GM23338 (cell line): ENCODE measurements at regions not wholly inside any gene's neighbourhood (a gene's known extent, or its start where the extent isn't known, plus 50 kb on each side); places are given as distances from the start of the nearest gene placed in this dataset.
"Not testable (repeated sequence)": the region's sequence is repeated elsewhere in the genome, so short reads cannot be mapped to it uniquely, and the experiment has no call there.

Experiments used
- ATAC-seq: fragments of 200-7000 bp; cut with Tn5 transposase; 3 replicates; pipeline ENCODE4 v1.9.1; 2020
- DNase-seq: peaks from one replicate; pipeline ENCODE4 v3.0.0-alpha.2; 2015; ENCODE audit warnings: low spot score
- H2AFZ ChIP-seq: fragments of 200-600 bp; sonication (generic); 2 replicates; pipeline ENCODE4 v1.8.0; 2016; ENCODE audit warnings: antibody characterized with exemption, mild to moderate bottlenecking, moderate library complexity
- H3F3A ChIP-seq: fragments of 200-600 bp; sonication (generic); replicated peaks from 2 replicates; pipeline ENCODE4 v1.8.0; 2017; ENCODE audit warnings: antibody characterized with exemption, mixed run types, low read depth
- H3K27ac ChIP-seq: fragments of 200-600 bp; sonication (generic); 2 replicates; pipeline ENCODE4 v1.6.1; 2016; ENCODE audit warnings: low read depth
- H3K27me3 ChIP-seq: fragments of 200-600 bp; sonication (generic); 2 replicates; pipeline ENCODE4 v1.8.0; 2016; ENCODE audit warnings: mild to moderate bottlenecking, mixed run types, moderate library complexity; ENCODE audit not compliant: insufficient read depth
- H3K36me3 ChIP-seq: fragments of 200-600 bp; sonication (generic); 2 replicates; pipeline ENCODE4 v1.8.0; 2016; ENCODE audit warnings: mild to moderate bottlenecking; ENCODE audit not compliant: insufficient read depth
- H3K4me1 ChIP-seq: fragments of 200-600 bp; sonication (generic); 2 replicates; pipeline ENCODE4 v1.8.0; 2016; ENCODE audit warnings: mild to moderate bottlenecking, moderate library complexity; ENCODE audit not compliant: insufficient read depth
- H3K4me2 ChIP-seq: fragments of 200-600 bp; sonication (generic); 2 replicates; pipeline ENCODE4 v1.7.1; 2017; ENCODE audit warnings: mixed run types
- H3K4me3 ChIP-seq: fragments of 200-600 bp; sonication (generic); 2 replicates; pipeline ENCODE4 v1.6.1; 2016; ENCODE audit warnings: mixed run types
- H3K79me2 ChIP-seq: fragments of 200-600 bp; sonication (generic); replicated peaks from 2 replicates; pipeline ENCODE4 v1.8.0; 2017; ENCODE audit warnings: mild to moderate bottlenecking; ENCODE audit not compliant: insufficient read depth
- H3K9me2 ChIP-seq: fragments of 200-600 bp; sonication (generic); 2 replicates; pipeline ENCODE4 v1.8.0; 2017; ENCODE audit not compliant: insufficient read depth
- H4K20me1 ChIP-seq: fragments of 200-600 bp; sonication (generic); replicated peaks from 2 replicates; pipeline ENCODE4 v1.8.0; 2017; ENCODE audit warnings: mild to moderate bottlenecking; ENCODE audit not compliant: insufficient read depth
- H3K27ac Mint-ChIP-seq: 2 replicates; pipeline ENCODE4 v1.8.0; 2020; ENCODE audit warnings: inconsistent platforms, mild to moderate bottlenecking, moderate library complexity, mixed read lengths
- H3K27me3 Mint-ChIP-seq: 3 replicates; pipeline ENCODE4 v1.8.0; 2022; ENCODE audit warnings: low read depth, mild to moderate bottlenecking, moderate library complexity, mixed read lengths, inconsistent platforms; ENCODE audit not compliant: insufficient read depth, poor library complexity
- H3K36me3 Mint-ChIP-seq: 3 replicates; pipeline ENCODE4 v1.8.0; 2021; ENCODE audit warnings: low read depth, mild to moderate bottlenecking, inconsistent platforms, moderate library complexity, mixed read lengths
- H3K4me1 Mint-ChIP-seq: 3 replicates; pipeline ENCODE4 v1.8.0; 2020; ENCODE audit warnings: mild to moderate bottlenecking, inconsistent platforms, mixed read lengths
- H3K4me3 Mint-ChIP-seq: 3 replicates; pipeline ENCODE4 v1.8.0; 2021; ENCODE audit warnings: moderate library complexity, mild to moderate bottlenecking, inconsistent platforms, mixed read lengths
- H3K9me3 Mint-ChIP-seq: 3 replicates; pipeline ENCODE4 v1.8.0; 2020; ENCODE audit warnings: moderate library complexity, mild to moderate bottlenecking, inconsistent platforms, mixed read lengths
- CREB1 ChIP-seq: fragments of 250-450 bp; sonication (Bioruptor Pico); IDR thresholded peaks from 2 replicates; pipeline ENCODE4 v1.5.0; 2020; ENCODE audit warnings: low read depth, mild to moderate bottlenecking, moderate library complexity
- EZH2 ChIP-seq: fragments of 200-600 bp; sonication (generic); IDR thresholded peaks from one replicate; pipeline ENCODE4 v1.8.0; 2017; ENCODE audit warnings: antibody characterized with exemption, mild to moderate bottlenecking, low read depth; ENCODE audit not compliant: unreplicated experiment
- EZH2phosphoT487 ChIP-seq: fragments of 200-600 bp; sonication (generic); IDR thresholded peaks from one replicate; pipeline ENCODE4 v1.8.1; 2018; ENCODE audit warnings: antibody characterized with exemption; ENCODE audit not compliant: unreplicated experiment
- JUNB ChIP-seq: IDR thresholded peaks from one replicate; pipeline ENCODE4 v1.6.1; 2016; ENCODE audit warnings: antibody characterized with exemption; ENCODE audit not compliant: unreplicated experiment
- POLR2AphosphoS5 ChIP-seq: IDR thresholded peaks from 2 replicates; pipeline ENCODE4 v1.6.1; 2016; ENCODE audit warnings: antibody characterized with exemption, low read depth
- REST ChIP-seq: IDR thresholded peaks from one replicate; pipeline ENCODE4 v1.6.1; 2018; ENCODE audit warnings: antibody characterized with exemption; ENCODE audit not compliant: unreplicated experiment
- STAT1 ChIP-seq: IDR thresholded peaks from one replicate; pipeline ENCODE4 v1.6.1; 2016; ENCODE audit warnings: antibody characterized with exemption; ENCODE audit not compliant: unreplicated experiment
- ZNF331 ChIP-seq: fragments of 250-450 bp; sonication (Bioruptor Pico); IDR thresholded peaks from 2 replicates; pipeline ENCODE4 v1.5.0; 2020; ENCODE audit warnings: low read depth, mild to moderate bottlenecking, moderate library complexity
- TF ChIP-seq, protein P1 (sequence below): IDR thresholded peaks from 2 replicates; pipeline ENCODE4 v1.6.1; 2016; ENCODE audit warnings: antibody characterized with exemption
- TF ChIP-seq, protein P2 (sequence below): fragments of 250-450 bp; sonication (Bioruptor Pico); IDR thresholded peaks from 2 replicates; pipeline ENCODE4 v1.5.0; 2020; ENCODE audit warnings: mild to moderate bottlenecking, moderate library complexity

DNA sequence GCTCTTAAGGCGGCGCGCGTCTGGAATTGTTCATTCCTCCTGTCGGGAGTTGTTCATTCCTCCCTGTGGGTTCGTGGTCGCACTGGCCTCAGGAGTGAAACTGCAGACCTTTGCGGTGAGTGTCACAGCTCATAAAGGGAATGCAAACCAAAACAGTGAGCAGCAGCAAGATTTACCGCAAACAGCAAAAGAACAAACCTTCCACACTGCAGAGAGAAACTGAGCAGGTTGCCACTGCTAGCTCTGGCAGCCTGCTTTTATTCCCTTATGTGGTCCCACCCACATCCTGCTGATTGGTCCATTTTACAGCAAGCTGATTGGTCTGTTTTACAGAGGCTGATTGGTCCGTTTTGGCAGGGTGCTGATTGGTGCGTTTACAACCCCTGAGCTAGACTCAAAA lies 1365.3 kb upstream of the WWC1 start (continued):
- no peak for TF ChIP-seq REST
- TF ChIP-seq POLR2AphosphoS5: no peak
- TF ChIP-seq EZH2: no peak
- no peak for TF ChIP-seq EZH2phosphoT487
- TF ChIP-seq, protein P1, sequence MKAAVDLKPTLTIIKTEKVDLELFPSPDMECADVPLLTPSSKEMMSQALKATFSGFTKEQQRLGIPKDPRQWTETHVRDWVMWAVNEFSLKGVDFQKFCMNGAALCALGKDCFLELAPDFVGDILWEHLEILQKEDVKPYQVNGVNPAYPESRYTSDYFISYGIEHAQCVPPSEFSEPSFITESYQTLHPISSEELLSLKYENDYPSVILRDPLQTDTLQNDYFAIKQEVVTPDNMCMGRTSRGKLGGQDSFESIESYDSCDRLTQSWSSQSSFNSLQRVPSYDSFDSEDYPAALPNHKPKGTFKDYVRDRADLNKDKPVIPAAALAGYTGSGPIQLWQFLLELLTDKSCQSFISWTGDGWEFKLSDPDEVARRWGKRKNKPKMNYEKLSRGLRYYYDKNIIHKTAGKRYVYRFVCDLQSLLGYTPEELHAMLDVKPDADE: no peak

DNA sequence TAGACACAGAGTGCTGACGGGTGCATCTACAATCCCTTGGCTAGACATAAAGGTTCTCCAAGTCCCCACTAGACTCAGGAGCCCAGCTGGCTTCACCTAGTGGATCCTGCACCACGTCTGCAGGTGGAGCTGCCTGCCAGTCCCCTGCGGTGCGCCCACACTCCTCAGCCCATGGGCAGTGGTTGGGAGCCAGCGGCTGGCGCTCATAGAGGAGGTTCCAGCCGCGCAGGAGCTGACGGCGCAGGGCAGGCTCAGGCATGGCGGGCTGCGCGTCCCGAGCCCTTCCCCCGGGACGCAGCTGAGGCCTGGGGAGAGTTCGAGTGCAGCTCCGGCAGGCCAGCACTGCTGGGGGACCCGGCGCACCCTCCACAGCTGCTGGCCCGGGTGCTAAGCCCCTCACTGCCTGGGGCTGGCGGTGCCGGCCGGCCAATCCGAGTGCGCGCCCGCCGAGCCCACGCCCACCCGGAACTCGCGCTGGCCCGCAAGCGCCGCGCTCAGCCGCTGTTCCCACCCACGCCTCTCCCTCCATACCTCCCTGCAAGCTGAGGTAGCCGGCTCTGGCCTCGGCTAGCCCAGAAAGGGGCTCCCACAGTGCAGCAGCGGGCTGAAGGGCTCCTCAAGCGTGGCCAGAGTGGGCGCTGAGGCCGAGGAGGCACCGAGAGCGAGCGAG lies 1364.5 kb upstream of the WWC1 start:
- H4K20me1 ChIP-seq, H3K27ac Mint-ChIP-seq, H3K27me3 Mint-ChIP-seq, H3K4me3 ChIP-seq, H3K79me2 ChIP-seq, H3K9me2 ChIP-seq, H3F3A ChIP-seq, H3K27ac ChIP-seq, H3K27me3 ChIP-seq, H3K4me1 Mint-ChIP-seq, DNase-seq, H3K4me1 ChIP-seq, H3K4me3 Mint-ChIP-seq, H3K4me2 ChIP-seq, ATAC-seq, H3K36me3 ChIP-seq, H2AFZ ChIP-seq: not testable (repeated sequence)
- H3K36me3 Mint-ChIP-seq: peaks cover 15% of the 10 kb centered on the region; the same call in 2 of the 3 replicates
- peaks cover 29% of the 10 kb centered on the region for H3K9me3 Mint-ChIP-seq

DNA sequence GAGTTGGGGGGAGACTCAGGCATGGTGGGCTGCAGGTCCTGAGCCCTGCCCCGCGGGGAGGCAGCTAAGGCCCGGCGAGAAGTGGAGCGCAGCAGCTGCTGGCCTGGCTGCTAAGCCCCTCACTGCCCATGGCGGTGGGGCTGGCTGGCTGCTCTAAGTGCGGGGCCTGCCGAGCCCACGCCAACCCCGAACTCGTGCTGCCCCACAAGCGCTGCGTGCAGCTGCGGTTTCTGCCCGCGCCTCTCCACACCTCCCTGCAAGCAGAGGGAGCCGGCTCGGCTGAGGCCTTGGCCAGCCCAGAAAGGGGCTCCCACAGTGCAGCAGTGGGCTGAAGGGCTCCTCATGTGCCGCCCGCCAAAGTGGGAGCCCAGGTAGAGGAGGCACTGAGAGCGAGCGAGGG lies 1355.1 kb upstream of the WWC1 start:
- Histone ChIP-seq H3K36me3 (no peaks in the 10 kb centered on the region), H3K4me3 (no peak overlapping the region), H3F3A (no peaks in the 10 kb centered on the region), H3K27me3 (no peaks in the 10 kb centered on the region), H4K20me1 (no peaks in the 10 kb centered on the region), H3K79me2 (no peaks in the 10 kb centered on the region), H3K27ac (no peak overlapping the region), H3K4me2 (no peak overlapping the region), H3K9me2 (no peaks in the 10 kb centered on the region), H2AFZ (no peak overlapping the region), H3K4me1 (no peaks in the 10 kb centered on the region)
- Mint-ChIP-seq H3K9me3 (peaks cover 17% of the 10 kb centered on the region; the same call in 2 of the 3 replicates), H3K4me1 (no peaks in the 10 kb centered on the region), H3K36me3 (peaks cover 15% of the 10 kb centered on the region; the same call in 2 of the 3 replicates), H3K4me3 (no peak overlapping the region), H3K27me3 (no peaks in the 10 kb centered on the region), H3K27ac (no peak overlapping the region)
- no peak for DNase-seq
- no peak for TF ChIP-seq STAT1
- no peak for TF ChIP-seq JUNB
- TF ChIP-seq, protein P2, sequence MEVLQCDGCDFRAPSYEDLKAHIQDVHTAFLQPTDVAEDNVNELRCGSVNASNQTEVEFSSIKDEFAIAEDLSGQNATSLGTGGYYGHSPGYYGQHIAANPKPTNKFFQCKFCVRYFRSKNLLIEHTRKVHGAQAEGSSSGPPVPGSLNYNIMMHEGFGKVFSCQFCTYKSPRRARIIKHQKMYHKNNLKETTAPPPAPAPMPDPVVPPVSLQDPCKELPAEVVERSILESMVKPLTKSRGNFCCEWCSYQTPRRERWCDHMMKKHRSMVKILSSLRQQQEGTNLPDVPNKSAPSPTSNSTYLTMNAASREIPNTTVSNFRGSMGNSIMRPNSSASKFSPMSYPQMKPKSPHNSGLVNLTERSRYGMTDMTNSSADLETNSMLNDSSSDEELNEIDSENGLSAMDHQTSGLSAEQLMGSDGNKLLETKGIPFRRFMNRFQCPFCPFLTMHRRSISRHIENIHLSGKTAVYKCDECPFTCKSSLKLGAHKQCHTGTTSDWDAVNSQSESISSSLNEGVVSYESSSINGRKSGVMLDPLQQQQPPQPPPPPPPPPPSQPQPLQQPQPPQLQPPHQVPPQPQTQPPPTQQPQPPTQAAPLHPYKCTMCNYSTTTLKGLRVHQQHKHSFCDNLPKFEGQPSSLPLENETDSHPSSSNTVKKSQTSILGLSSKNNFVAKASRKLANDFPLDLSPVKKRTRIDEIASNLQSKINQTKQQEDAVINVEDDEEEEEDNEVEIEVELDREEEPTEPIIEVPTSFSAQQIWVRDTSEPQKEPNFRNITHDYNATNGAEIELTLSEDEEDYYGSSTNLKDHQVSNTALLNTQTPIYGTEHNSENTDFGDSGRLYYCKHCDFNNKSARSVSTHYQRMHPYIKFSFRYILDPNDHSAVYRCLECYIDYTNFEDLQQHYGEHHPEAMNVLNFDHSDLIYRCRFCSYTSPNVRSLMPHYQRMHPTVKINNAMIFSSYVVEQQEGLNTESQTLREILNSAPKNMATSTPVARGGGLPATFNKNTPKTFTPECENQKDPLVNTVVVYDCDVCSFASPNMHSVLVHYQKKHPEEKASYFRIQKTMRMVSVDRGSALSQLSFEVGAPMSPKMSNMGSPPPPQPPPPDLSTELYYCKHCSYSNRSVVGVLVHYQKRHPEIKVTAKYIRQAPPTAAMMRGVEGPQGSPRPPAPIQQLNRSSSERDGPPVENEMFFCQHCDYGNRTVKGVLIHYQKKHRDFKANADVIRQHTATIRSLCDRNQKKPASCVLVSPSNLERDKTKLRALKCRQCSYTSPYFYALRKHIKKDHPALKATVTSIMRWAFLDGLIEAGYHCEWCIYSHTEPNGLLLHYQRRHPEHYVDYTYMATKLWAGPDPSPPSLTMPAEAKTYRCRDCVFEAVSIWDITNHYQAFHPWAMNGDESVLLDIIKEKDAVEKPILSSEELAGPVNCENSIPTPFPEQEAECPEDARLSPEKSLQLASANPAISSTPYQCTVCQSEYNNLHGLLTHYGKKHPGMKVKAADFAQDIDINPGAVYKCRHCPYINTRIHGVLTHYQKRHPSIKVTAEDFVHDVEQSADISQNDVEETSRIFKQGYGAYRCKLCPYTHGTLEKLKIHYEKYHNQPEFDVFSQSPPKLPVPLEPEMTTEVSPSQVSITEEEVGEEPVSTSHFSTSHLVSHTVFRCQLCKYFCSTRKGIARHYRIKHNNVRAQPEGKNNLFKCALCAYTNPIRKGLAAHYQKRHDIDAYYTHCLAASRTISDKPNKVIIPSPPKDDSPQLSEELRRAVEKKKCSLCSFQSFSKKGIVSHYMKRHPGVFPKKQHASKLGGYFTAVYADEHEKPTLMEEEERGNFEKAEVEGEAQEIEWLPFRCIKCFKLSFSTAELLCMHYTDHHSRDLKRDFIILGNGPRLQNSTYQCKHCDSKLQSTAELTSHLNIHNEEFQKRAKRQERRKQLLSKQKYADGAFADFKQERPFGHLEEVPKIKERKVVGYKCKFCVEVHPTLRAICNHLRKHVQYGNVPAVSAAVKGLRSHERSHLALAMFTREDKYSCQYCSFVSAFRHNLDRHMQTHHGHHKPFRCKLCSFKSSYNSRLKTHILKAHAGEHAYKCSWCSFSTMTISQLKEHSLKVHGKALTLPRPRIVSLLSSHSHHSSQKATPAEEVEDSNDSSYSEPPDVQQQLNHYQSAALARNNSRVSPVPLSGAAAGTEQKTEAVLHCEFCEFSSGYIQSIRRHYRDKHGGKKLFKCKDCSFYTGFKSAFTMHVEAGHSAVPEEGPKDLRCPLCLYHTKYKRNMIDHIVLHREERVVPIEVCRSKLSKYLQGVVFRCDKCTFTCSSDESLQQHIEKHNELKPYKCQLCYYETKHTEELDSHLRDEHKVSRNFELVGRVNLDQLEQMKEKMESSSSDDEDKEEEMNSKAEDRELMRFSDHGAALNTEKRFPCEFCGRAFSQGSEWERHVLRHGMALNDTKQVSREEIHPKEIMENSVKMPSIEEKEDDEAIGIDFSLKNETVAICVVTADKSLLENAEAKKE: no peak
- no peak for TF ChIP-seq CREB1 (CRISPR knock-in tag)
- TF ChIP-seq ZNF331 (CRISPR knock-in tag): no peak
- TF ChIP-seq EZH2phosphoT487: no peak
- ATAC-seq: no peak
